Trophoblast cell (in vitro differentiated cells and primary cell): ENCODE measurements at regions not wholly inside any gene's neighbourhood (a gene's known extent, or its start where the extent isn't known, plus 50 kb on each side); places are given as distances from the start of the nearest gene placed in this dataset.

ENCODE experiments used
- DNase-seq, 2 donors: peaks; one replicate each; pipeline ENCODE4 v3.0.0-alpha.2; 2016
- H2AFZ ChIP-seq: 2 replicates; pipeline ENCODE4 v1.6.1; 2013; ENCODE audit warnings: low read length, moderate library complexity, mild to moderate bottlenecking; ENCODE audit not compliant: insufficient read depth, poor library complexity
- H2AK5ac ChIP-seq: 2 replicates; pipeline ENCODE4 v1.6.1; 2013; ENCODE audit warnings: mild to moderate bottlenecking, low read length
- H2BK120ac ChIP-seq: 2 replicates; pipeline ENCODE4 v1.6.1; 2013; ENCODE audit warnings: low read length, mild to moderate bottlenecking, moderate library complexity; ENCODE audit not compliant: insufficient read depth, poor library complexity
- H2BK12ac ChIP-seq: 2 replicates; pipeline ENCODE4 v1.6.1; 2013; ENCODE audit warnings: mild to moderate bottlenecking, low read length, moderate library complexity
- H2BK5ac ChIP-seq: 2 replicates; pipeline ENCODE4 v1.6.1; 2013; ENCODE audit warnings: low read length, low read depth, moderate library complexity, mild to moderate bottlenecking; ENCODE audit not compliant: poor library complexity
- H3K14ac ChIP-seq: 2 replicates; pipeline ENCODE4 v1.6.1; 2013; ENCODE audit warnings: mild to moderate bottlenecking, low read length
- H3K18ac ChIP-seq: 2 replicates; pipeline ENCODE4 v1.6.1; 2013; ENCODE audit warnings: mild to moderate bottlenecking, low read length
- H3K23ac ChIP-seq: 2 replicates; pipeline ENCODE4 v1.6.1; 2013; ENCODE audit warnings: low read length
- H3K27ac ChIP-seq: 2 replicates; pipeline ENCODE4 v1.5.1; 2013; ENCODE audit warnings: low read depth, mild to moderate bottlenecking, inconsistent platforms, low read length, moderate library complexity
- H3K27me3 ChIP-seq: 2 replicates; pipeline ENCODE4 v1.6.1; 2013; ENCODE audit warnings: inconsistent platforms, mild to moderate bottlenecking, low read length, moderate library complexity; ENCODE audit not compliant: insufficient read depth
- H3K36me3 ChIP-seq, 2 experiments: 1 replicate in 1 of 2; 2 replicates in 1 of 2; pipeline ENCODE4 v1.6.1; 2013; ENCODE audit warnings: low read length in 2 of 2, mild to moderate bottlenecking in 2 of 2, moderate library complexity in 1 of 2; ENCODE audit not compliant: insufficient read depth in 2 of 2, control insufficient read depth in 1 of 2
- H3K4ac ChIP-seq: 2 replicates; pipeline ENCODE4 v1.6.1; 2013; ENCODE audit warnings: low read depth, mild to moderate bottlenecking, low read length, moderate library complexity
- H3K4me1 ChIP-seq, 2 experiments: 1 replicate in 1 of 2; 2 replicates in 1 of 2; pipeline ENCODE4 v1.6.1; 2013; ENCODE audit warnings: low read length in 2 of 2, mild to moderate bottlenecking in 2 of 2, moderate library complexity in 1 of 2; ENCODE audit not compliant: insufficient read depth in 2 of 2, control insufficient read depth in 1 of 2
- H3K4me2 ChIP-seq: 2 replicates; pipeline ENCODE4 v1.6.1; 2013; ENCODE audit warnings: inconsistent platforms, mild to moderate bottlenecking, low read length, moderate library complexity
- H3K4me3 ChIP-seq: 2 replicates; pipeline ENCODE4 v1.5.1; 2013; ENCODE audit warnings: mild to moderate bottlenecking, low read depth, low read length, inconsistent platforms
- H3K79me1 ChIP-seq: one replicate; pipeline ENCODE4 v1.6.1; 2013; ENCODE audit warnings: low read length
- H3K79me2 ChIP-seq: 2 replicates; pipeline ENCODE4 v1.6.1; 2013; ENCODE audit warnings: low read length, mild to moderate bottlenecking; ENCODE audit not compliant: control insufficient read depth, insufficient read depth, poor library complexity
- H3K9ac ChIP-seq: 2 replicates; pipeline ENCODE4 v1.6.1; 2013; ENCODE audit warnings: mild to moderate bottlenecking, low read length
- H3K9me3 ChIP-seq: 2 replicates; pipeline ENCODE4 v1.6.1; 2013; ENCODE audit warnings: low read depth, mild to moderate bottlenecking, control low read depth, inconsistent platforms, low read length; ENCODE audit not compliant: insufficient read depth
- H4K12ac ChIP-seq: 2 replicates; pipeline ENCODE4 v1.6.1; 2013; ENCODE audit warnings: low read depth, mild to moderate bottlenecking, low read length, moderate library complexity
- H4K8ac ChIP-seq: 2 replicates; pipeline ENCODE4 v1.6.1; 2013; ENCODE audit warnings: low read depth, mild to moderate bottlenecking, low read length, moderate library complexity
- H4K91ac ChIP-seq: one replicate; pipeline ENCODE4 v1.6.1; 2013; ENCODE audit warnings: low read depth, mild to moderate bottlenecking, low read length, moderate library complexity
- WGBS: extraction: QIAGEN DNeasy Blood & Tissue Kit; methylation state at CpG from one replicate; pipeline ENCODE4 v1.1.7; 2013; ENCODE audit warnings: missing lambda C conversion rate; ENCODE audit not compliant: insufficient read length, insufficient coverage; ENCODE audit errors: extremely low coverage; 5-methylcytosine and 5-hydroxymethylcytosine counted together

- H3K36me3 ChIP-seq = no peaks in the 10 kb centered on the region
- no peak overlapping the region for H4K8ac ChIP-seq
- no peak overlapping the region for H3K18ac ChIP-seq
- DNase-seq = peak in 1 of 2 donors; percentile 22
- H3K27ac ChIP-seq = no peak overlapping the region
- no peak overlapping the region for H3K4ac ChIP-seq
- no peak overlapping the region for H3K4me2 ChIP-seq
- no peak overlapping the region for H2AK5ac ChIP-seq
- H4K12ac ChIP-seq = no peak overlapping the region
- H2BK5ac ChIP-seq = no peak overlapping the region
- H3K4me1 ChIP-seq = peaks cover 3 to 6% of the 10 kb centered on the region in 2 experiments
- no CpG with 5 or more reads among the region's 1 CpG for WGBS
- H4K91ac ChIP-seq = no peak overlapping the region
- no peak overlapping the region for H2BK12ac ChIP-seq
- no peak overlapping the region for H2AFZ ChIP-seq
- H3K9ac ChIP-seq = no peak overlapping the region
- H3K4me3 ChIP-seq = no peak overlapping the region
- no peaks in the 10 kb centered on the region for H3K27me3 ChIP-seq
- no peaks in the 10 kb centered on the region for H3K9me3 ChIP-seq
- H3K79me2 ChIP-seq = no peaks in the 10 kb centered on the region
- no peak overlapping the region for H2BK120ac ChIP-seq
- H3K79me1 ChIP-seq = peaks cover 4% of the 10 kb centered on the region
- no peak overlapping the region for H3K23ac ChIP-seq
- no peak overlapping the region for H3K14ac ChIP-seq
Measured at GRCh38 chr3:29137601-29138000, 143.3 kb upstream of the RBMS3 start.

GRCh38 chr3:29138171-29138570 is 142.7 kb upstream of the RBMS3 start:
- Histone ChIP-seq H3K23ac (no peak overlapping the region), H2AFZ (no peak overlapping the region), H3K14ac (no peak overlapping the region), H3K9ac (no peak overlapping the region), H3K27ac (no peak overlapping the region), H2BK12ac (no peak overlapping the region), H3K4me2 (no peak overlapping the region), H4K8ac (no peak overlapping the region), H3K79me2 (no peaks in the 10 kb centered on the region), H3K18ac (no peak overlapping the region), H2AK5ac (no peak overlapping the region), H3K9me3 (no peaks in the 10 kb centered on the region), H4K12ac (no peak overlapping the region), H2BK5ac (no peak overlapping the region), H3K4me3 (no peak overlapping the region), H3K79me1 (peaks cover 4% of the 10 kb centered on the region), H3K27me3 (no peaks in the 10 kb centered on the region), H3K4me1 (peaks cover 3 to 6% of the 10 kb centered on the region in 2 experiments), H3K36me3 (no peaks in the 10 kb centered on the region), H3K4ac (no peak overlapping the region), H4K91ac (no peak overlapping the region), H2BK120ac (no peak overlapping the region)
- DNase-seq = no peak
- no CpG with 5 or more reads among the region's 1 CpG for WGBS

- Histone ChIP-seq H2BK120ac (no peak overlapping the region), H3K14ac (no peak overlapping the region), H3K4me2 (no peak overlapping the region), H3K9me3 (no peaks in the 10 kb centered on the region), H3K9ac (no peak overlapping the region), H4K12ac (no peak overlapping the region), H3K4ac (no peak overlapping the region), H4K8ac (no peak overlapping the region), H3K36me3 (no peaks in the 10 kb centered on the region), H2AK5ac (no peak overlapping the region), H4K91ac (peak overlapping the region; percentile 30), H3K79me2 (no peaks in the 10 kb centered on the region), H2BK5ac (peak overlapping the region; percentile 22), H3K27ac (peak overlapping the region; percentile 81), H2BK12ac (no peak overlapping the region), H3K4me1 (peaks cover 3 to 6% of the 10 kb centered on the region in 2 experiments), H3K79me1 (peaks cover 4% of the 10 kb centered on the region), H2AFZ (no peak overlapping the region), H3K23ac (no peak overlapping the region), H3K18ac (no peak overlapping the region), H3K27me3 (no peaks in the 10 kb centered on the region), H3K4me3 (no peak overlapping the region)
- no CpG with 5 or more reads among the region's 1 CpG for WGBS
- no peak for DNase-seq
Measured at GRCh38 chr3:29140666-29141065, 140.2 kb upstream of the RBMS3 start.

- H2BK120ac ChIP-seq = peak overlapping the region; percentile 83
- peak overlapping the region; percentile 30 for H4K91ac ChIP-seq
- no peaks in the 10 kb centered on the region for H3K9me3 ChIP-seq
- H2BK5ac ChIP-seq = peak overlapping the region; percentile 75
- no peak overlapping the region for H3K18ac ChIP-seq
- no peak overlapping the region for H3K4me2 ChIP-seq
- no peaks in the 10 kb centered on the region for H3K36me3 ChIP-seq
- no peak overlapping the region for H4K12ac ChIP-seq
- H2AFZ ChIP-seq = no peak overlapping the region
- H3K4ac ChIP-seq = no peak overlapping the region
- no peak overlapping the region for H3K23ac ChIP-seq
- no peak overlapping the region for H3K4me3 ChIP-seq
- H3K79me2 ChIP-seq = no peaks in the 10 kb centered on the region
- H2AK5ac ChIP-seq = no peak overlapping the region
- H3K9ac ChIP-seq = no peak overlapping the region
- no peak overlapping the region for H3K14ac ChIP-seq
- H3K27me3 ChIP-seq = no peaks in the 10 kb centered on the region
- H3K27ac ChIP-seq = peak overlapping the region; percentile 81
- peaks cover 3 to 6% of the 10 kb centered on the region in 2 experiments for H3K4me1 ChIP-seq
- H4K8ac ChIP-seq = no peak overlapping the region
- WGBS = no CpG with 5 or more reads among the region's 4 CpGs
- no peak overlapping the region for H2BK12ac ChIP-seq
- H3K79me1 ChIP-seq = peaks cover 4% of the 10 kb centered on the region
- peak in 1 of 2 donors; percentile 18 for DNase-seq
Measured at GRCh38 chr3:29141197-29141917, 139.5 kb upstream of the RBMS3 start.
